ENCODE measurements at regions not wholly inside any gene's neighbourhood (a gene's known extent, or its start where the extent isn't known, plus 50 kb on each side); places are given as distances from the start of the nearest gene placed in this dataset.

- DNase-seq = no peak
Measured at GRCh38 chr4:62865261-62865660, 1544.0 kb downstream of the TECRL start.

GRCh38 chr4:62849696-62850095, 1559.6 kb downstream of the TECRL start:
- no peak for DNase-seq

GRCh38 chr4:62835631-62836030, 1573.6 kb downstream of the TECRL start:
- DNase-seq = no peak

GRCh38 chr4:62822306-62822705, 1586.9 kb downstream of the TECRL start:
- no peak for DNase-seq

GRCh38 chr4:62816566-62816965, 1592.7 kb downstream of the TECRL start:
- no peak for DNase-seq

- no peak for DNase-seq
Measured at GRCh38 chr4:62814510-62815047, 1594.7 kb downstream of the TECRL start.

GRCh38 chr4:62806816-62807215, 1602.4 kb downstream of the TECRL start:
- DNase-seq = no peak

- DNase-seq = no peak
Measured at GRCh38 chr4:62804075-62804474, 1603.9 kb downstream of the ADGRL3 start.

GRCh38 chr4:62797221-62797620, 1597.1 kb downstream of the ADGRL3 start:
- DNase-seq = no peak

GRCh38 chr4:62791386-62791785, 1591.3 kb downstream of the ADGRL3 start:
- DNase-seq = no peak

- DNase-seq = no peak
Measured at GRCh38 chr4:62771983-62772557, 1571.9 kb downstream of the ADGRL3 start.

- no peak for DNase-seq
Measured at GRCh38 chr4:62740296-62740695, 1540.2 kb downstream of the ADGRL3 start.

GRCh38 chr4:62717154-62717553, 1517.0 kb downstream of the ADGRL3 start:
- no peak for DNase-seq

GRCh38 chr4:62711575-62711974, 1511.4 kb downstream of the ADGRL3 start:
- DNase-seq = no peak

GRCh38 chr4:62709618-62710252, 1509.6 kb downstream of the ADGRL3 start:
- no peak for DNase-seq

GRCh38 chr4:62706423-62706822, 1506.3 kb downstream of the ADGRL3 start:
- no peak for DNase-seq

GRCh38 chr4:62683799-62684566, 1483.9 kb downstream of the ADGRL3 start:
- DNase-seq = no peak

GRCh38 chr4:62676962-62677361, 1476.8 kb downstream of the ADGRL3 start:
- DNase-seq = no peak

GRCh38 chr4:62670514-62670913, 1470.4 kb downstream of the ADGRL3 start:
- no peak for DNase-seq

GRCh38 chr4:62661821-62662220, 1461.7 kb downstream of the ADGRL3 start:
- no peak for DNase-seq

GRCh38 chr4:62656006-62656405, 1455.9 kb downstream of the ADGRL3 start:
- DNase-seq = no peak

GRCh38 chr4:62644372-62644771, 1444.2 kb downstream of the ADGRL3 start:
- DNase-seq = no peak

- no peak for DNase-seq
Measured at GRCh38 chr4:62640296-62640695, 1440.2 kb downstream of the ADGRL3 start.

- DNase-seq = no peak
Measured at GRCh38 chr4:62627671-62628070, 1427.5 kb downstream of the ADGRL3 start.

Data from 8988T (cell line).